GM20000 (cell line): ENCODE measurements at regions not wholly inside any gene's neighbourhood (a gene's known extent, or its start where the extent isn't known, plus 50 kb on each side); places are given as distances from the start of the nearest gene placed in this dataset.

Source experiments
- DNase-seq: peaks from one replicate; pipeline ENCODE4 v3.0.0; 2012; ENCODE audit warnings: low spot score
- CTCF ChIP-seq: IDR thresholded peaks from 2 replicates; pipeline ENCODE4 v1.5.1; 2012; ENCODE audit warnings: mild to moderate bottlenecking, control low read depth; ENCODE audit errors: extremely low read depth, missing control alignments

- no peak for TF ChIP-seq CTCF
- no peak for DNase-seq
These were observed 818.7 kb downstream of the BCL11A start for GRCh38 chr2:59734743-59735142.

GRCh38 chr2:59733970-59734369 lies 819.5 kb downstream of the BCL11A start:
- no peak for TF ChIP-seq CTCF
- DNase-seq, result no peak

GRCh38 chr2:59733567-59733930 lies 819.9 kb downstream of the BCL11A start:
- DNase-seq, result no peak
- TF ChIP-seq CTCF, result no peak

- no peak for TF ChIP-seq CTCF
- no peak for DNase-seq
These were observed 820.4 kb downstream of the BCL11A start for GRCh38 chr2:59732871-59733566.

- no peak for TF ChIP-seq CTCF
These were observed 826.3 kb downstream of the BCL11A start for GRCh38 chr2:59727121-59727590.

GRCh38 chr2:59726228-59727120 lies 827.0 kb downstream of the BCL11A start:
- TF ChIP-seq CTCF, result no peak
- no peak for DNase-seq

More at GRCh38 chr2:59727121-59727590, 826.3 kb downstream of the BCL11A start:
- DNase-seq, result no peak

- no peak for DNase-seq
- TF ChIP-seq CTCF, result no peak
These were observed 828.7 kb downstream of the BCL11A start for GRCh38 chr2:59724746-59725145.
